Immature natural killer cell (primary cell): ENCODE measurements at regions not wholly inside any gene's neighbourhood (a gene's known extent, or its start where the extent isn't known, plus 50 kb on each side); places are given as distances from the start of the nearest gene placed in this dataset.

Experiments used
- DNase-seq, 3 donors: peaks; one replicate each; pipeline ENCODE4 v3.0.0; 2022; ENCODE audit warnings: mixed read lengths in 1 of 3
- H3K27ac Mint-ChIP-seq, 6 donors: one replicate each; pipeline ENCODE4 v1.8.0; 2020; ENCODE audit warnings: mixed read lengths in 6 of 6, mild to moderate bottlenecking in 5 of 6, inconsistent platforms in 4 of 6, moderate library complexity in 3 of 6
- H3K27me3 Mint-ChIP-seq, 3 donors: one replicate each; pipeline ENCODE4 v1.8.0; 2020 to 2021; ENCODE audit warnings: low read depth in 3 of 3, mild to moderate bottlenecking in 3 of 3, mixed read lengths in 3 of 3, moderate library complexity in 3 of 3, inconsistent platforms in 1 of 3
- H3K36me3 Mint-ChIP-seq, 3 donors: one replicate each; pipeline ENCODE4 v1.8.0; 2020; ENCODE audit warnings: mixed read lengths in 3 of 3, inconsistent platforms in 2 of 3, mild to moderate bottlenecking in 2 of 3
- H3K4me1 Mint-ChIP-seq, 2 donors: one replicate each; pipeline ENCODE4 v1.8.0; 2020; ENCODE audit warnings: inconsistent platforms in 2 of 2, mild to moderate bottlenecking in 2 of 2, mixed read lengths in 2 of 2, moderate library complexity in 1 of 2
- H3K4me3 Mint-ChIP-seq, 5 donors: one replicate each; pipeline ENCODE4 v1.8.0; 2020; ENCODE audit warnings: mild to moderate bottlenecking in 5 of 5, mixed read lengths in 5 of 5, inconsistent platforms in 3 of 5, moderate library complexity in 3 of 5
- H3K9me3 Mint-ChIP-seq, 6 donors: one replicate each; pipeline ENCODE4 v1.8.0; 2020; ENCODE audit warnings: mild to moderate bottlenecking in 6 of 6, mixed read lengths in 6 of 6, inconsistent platforms in 4 of 6, moderate library complexity in 3 of 6

DNA sequence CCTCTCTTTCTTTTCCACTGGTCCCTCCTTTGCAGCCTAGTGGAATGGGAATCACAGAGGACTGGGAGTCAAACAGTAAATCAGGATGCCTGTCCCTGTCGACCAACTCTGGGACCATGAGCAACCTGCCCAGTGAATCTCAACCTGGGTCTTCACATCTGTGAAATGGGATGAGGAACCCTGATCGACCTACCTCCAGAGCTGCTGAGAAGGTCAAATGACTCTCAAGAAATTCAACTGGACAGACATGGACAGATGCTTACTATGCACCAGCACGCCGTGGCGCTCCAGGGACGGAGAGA lies 73.3 kb upstream of the TAF1B start:
- Mint-ChIP-seq H3K4me1 (peaks cover 8 to 15% of the 10 kb centered on the region in 2 donors), H3K9me3 (no peaks in the 10 kb centered on the region), H3K4me3 (no peak overlapping the region), H3K27me3 (peaks cover 0 to 3% (median 2%) of the 10 kb centered on the region in 3 donors), H3K27ac (no peak overlapping the region), H3K36me3 (no peaks in the 10 kb centered on the region)
- no peak for DNase-seq

DNA sequence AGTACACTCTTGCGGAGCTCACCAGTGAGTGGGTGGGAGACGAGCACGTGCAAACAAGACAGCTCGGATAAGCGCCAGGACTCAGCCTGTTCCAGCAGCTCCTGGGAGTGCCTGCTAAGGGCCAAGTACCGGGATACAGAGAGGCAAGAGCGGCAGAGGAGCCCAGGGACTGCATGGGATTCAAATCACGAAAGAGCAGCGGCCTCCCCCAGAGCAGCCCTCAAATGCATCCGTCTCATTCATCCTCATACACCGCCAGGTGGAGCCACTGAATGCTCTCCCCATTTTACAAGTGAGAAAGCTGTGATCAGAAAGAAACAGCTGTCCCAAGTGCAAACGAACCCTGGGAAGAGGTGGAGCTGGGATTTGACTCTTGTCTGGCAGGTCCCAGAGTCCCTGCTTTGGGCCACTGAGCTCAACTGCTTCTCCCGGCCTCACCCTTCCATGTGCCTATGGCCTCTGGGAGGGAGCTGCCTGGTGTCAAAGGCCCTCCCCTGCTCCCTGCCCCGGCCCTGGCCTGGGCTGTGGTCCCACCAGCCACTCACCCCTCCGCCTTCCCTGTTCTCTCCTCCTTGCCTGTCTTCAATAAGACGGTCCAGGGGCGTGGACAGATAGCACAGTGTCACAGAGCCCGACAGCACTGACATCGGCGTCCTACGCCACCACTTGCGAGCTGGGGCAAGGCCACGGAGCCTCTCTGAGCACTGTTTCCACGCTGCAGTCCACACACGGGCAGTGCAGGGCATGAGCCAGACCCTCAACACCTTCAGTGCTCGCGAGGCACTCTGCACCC lies 72.8 kb upstream of the TAF1B start:
- H3K27ac Mint-ChIP-seq = peak overlapping the region in 1 of 6 donors; percentile 55
- DNase-seq = peak; percentile 35 to 54 (median 53)
- H3K36me3 Mint-ChIP-seq = no peaks in the 10 kb centered on the region

DNA sequence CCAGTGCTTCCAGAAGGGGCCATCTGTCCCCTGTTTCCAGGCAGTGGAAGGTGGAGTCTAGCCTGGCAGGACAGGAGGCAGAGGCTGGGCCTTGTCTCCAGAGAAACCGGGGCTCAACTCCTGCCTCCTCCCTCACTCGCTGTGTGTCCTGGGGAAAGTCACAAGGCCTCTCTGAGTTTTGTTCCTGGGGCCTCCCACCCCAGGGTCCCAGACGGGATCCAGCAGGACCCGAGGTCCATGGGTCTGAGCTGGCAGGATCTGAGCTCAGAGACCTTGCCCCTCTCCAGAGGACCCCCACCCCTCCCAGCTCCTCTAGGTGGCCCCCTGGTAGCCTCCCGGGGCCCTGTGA lies 72.2 kb upstream of the TAF1B start:
- Mint-ChIP-seq H3K27ac (peak overlapping the region in 1 of 6 donors; percentile 55), H3K36me3 (no peaks in the 10 kb centered on the region), H3K4me1 (peaks cover 8 to 12% of the 10 kb centered on the region in 2 donors)

More for the DNA sequence above, 72.8 kb upstream of the TAF1B start:
- H3K4me3 Mint-ChIP-seq = no peak overlapping the region
- H3K27me3 Mint-ChIP-seq = peaks cover 0 to 3% (median 2%) of the 10 kb centered on the region in 3 donors
- H3K4me1 Mint-ChIP-seq = peaks cover 8 to 12% of the 10 kb centered on the region in 2 donors
- H3K9me3 Mint-ChIP-seq = no peaks in the 10 kb centered on the region

DNA sequence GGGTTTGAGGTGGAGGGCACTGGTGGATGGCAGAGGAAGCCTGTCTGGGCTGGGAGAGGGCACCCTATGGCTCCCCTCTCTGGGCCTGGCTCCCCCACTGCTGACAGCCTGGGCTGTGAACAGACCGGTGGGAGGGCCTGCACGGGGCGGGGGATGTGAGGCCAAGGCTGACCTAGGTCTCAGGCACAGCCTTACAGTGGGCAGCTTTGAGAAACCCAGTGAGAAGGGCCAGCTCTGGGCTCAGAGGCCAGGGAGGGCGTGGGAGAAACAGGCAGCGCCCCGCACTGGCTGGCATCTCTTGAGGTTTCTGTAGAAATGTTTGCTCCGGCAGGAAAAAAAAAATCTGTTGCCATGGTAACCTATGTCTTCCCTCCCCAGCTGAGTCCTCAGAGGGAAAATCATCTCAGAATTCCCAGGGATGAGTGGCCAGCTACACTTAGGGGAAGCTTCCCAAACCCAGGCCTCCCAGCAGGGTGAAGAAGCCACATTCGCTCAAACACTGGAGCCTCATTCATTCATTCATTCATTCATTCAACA lies 71.7 kb upstream of the TAF1B start:
- H3K4me1 Mint-ChIP-seq = peaks cover 8 to 12% of the 10 kb centered on the region in 2 donors
- no peak overlapping the region for H3K4me3 Mint-ChIP-seq
- H3K27me3 Mint-ChIP-seq = peaks cover 0 to 3% (median 2%) of the 10 kb centered on the region in 3 donors

More for the DNA sequence above, 72.2 kb upstream of the TAF1B start:
- H3K27me3 Mint-ChIP-seq = peaks cover 0 to 3% (median 2%) of the 10 kb centered on the region in 3 donors
- DNase-seq = no peak
- H3K4me3 Mint-ChIP-seq = no peak overlapping the region
- H3K9me3 Mint-ChIP-seq = no peaks in the 10 kb centered on the region

DNA sequence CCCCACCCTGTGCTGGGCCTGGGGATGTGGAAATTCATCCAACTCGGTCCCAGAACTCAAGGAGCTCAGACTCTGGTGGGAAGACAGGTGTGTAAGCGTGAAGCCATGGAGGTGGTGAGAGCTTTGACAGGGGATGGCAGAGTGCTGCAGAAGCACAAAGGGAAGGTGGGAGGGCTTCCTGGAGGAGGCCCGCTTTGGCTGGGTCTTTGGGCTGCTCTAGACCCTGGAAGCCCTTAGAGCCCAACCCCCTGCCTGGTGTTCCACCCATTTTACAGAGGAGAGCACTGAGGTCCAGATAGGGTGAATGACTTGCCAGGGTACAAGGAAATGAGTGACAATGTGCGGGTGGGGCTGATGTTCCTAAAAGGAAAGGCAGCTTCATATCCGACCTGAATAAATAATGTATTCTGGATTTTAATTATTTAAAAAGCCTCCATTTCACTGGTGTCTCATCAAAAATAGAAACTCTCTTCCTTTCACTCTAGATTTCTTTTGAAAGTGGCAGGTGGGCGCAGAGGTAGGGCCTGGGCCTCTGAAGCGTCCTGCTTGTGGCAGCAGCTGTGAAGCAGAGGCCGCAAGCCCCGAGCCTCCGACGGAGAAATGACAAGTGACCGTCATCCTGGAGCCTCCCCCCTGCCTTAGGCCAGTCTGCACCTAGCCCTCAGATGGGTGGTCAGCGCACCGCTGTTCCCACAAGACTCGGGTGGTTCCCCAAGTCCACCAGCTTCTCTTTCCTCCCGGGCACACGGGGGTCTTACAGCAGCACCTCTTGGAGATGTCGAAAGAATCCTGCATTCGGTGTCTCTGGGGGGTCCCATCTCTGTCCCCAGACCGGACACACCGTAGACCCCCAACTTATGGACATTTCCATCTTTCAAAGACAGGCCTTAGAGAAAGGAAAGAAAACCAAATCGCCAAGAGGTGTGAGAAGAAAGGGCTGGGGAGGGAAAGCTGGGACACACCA lies 71.0 kb upstream of the TAF1B start:
- H3K27me3 Mint-ChIP-seq = peaks cover 0 to 3% (median 2%) of the 10 kb centered on the region in 3 donors
- no peak for DNase-seq
- peak overlapping the region in 1 of 6 donors; percentile 12 for H3K27ac Mint-ChIP-seq
- no peaks in the 10 kb centered on the region for H3K9me3 Mint-ChIP-seq
- H3K4me1 Mint-ChIP-seq = peaks cover 8 to 12% of the 10 kb centered on the region in 2 donors
- no peak overlapping the region for H3K4me3 Mint-ChIP-seq
- no peaks in the 10 kb centered on the region for H3K36me3 Mint-ChIP-seq

More for the DNA sequence above, 71.7 kb upstream of the TAF1B start:
- Mint-ChIP-seq H3K9me3 (no peaks in the 10 kb centered on the region), H3K36me3 (no peaks in the 10 kb centered on the region), H3K27ac (no peak overlapping the region)
- no peak for DNase-seq

GRCh38 chr2:9772999-9773902 lies 70.0 kb upstream of the TAF1B start:
- no peak overlapping the region for H3K4me3 Mint-ChIP-seq
- peak overlapping the region in 1 of 6 donors; percentile 69 for H3K27ac Mint-ChIP-seq
- no peaks in the 10 kb centered on the region for H3K36me3 Mint-ChIP-seq
- DNase-seq = no peak
- H3K4me1 Mint-ChIP-seq = peaks cover 9 to 14% of the 10 kb centered on the region in 2 donors
- no peaks in the 10 kb centered on the region for H3K9me3 Mint-ChIP-seq
- H3K27me3 Mint-ChIP-seq = peaks cover 0 to 4% (median 3%) of the 10 kb centered on the region in 3 donors

GRCh38 chr2:9773903-9774239 lies 69.4 kb upstream of the TAF1B start:
- no peaks in the 10 kb centered on the region for H3K36me3 Mint-ChIP-seq
- no peaks in the 10 kb centered on the region for H3K9me3 Mint-ChIP-seq
- no peak overlapping the region for H3K4me3 Mint-ChIP-seq
- DNase-seq = no peak
- H3K27ac Mint-ChIP-seq = no peak overlapping the region
- H3K27me3 Mint-ChIP-seq = peaks cover 0 to 7% (median 2%) of the 10 kb centered on the region in 3 donors
- peaks cover 13 to 21% of the 10 kb centered on the region in 2 donors for H3K4me1 Mint-ChIP-seq

DNA sequence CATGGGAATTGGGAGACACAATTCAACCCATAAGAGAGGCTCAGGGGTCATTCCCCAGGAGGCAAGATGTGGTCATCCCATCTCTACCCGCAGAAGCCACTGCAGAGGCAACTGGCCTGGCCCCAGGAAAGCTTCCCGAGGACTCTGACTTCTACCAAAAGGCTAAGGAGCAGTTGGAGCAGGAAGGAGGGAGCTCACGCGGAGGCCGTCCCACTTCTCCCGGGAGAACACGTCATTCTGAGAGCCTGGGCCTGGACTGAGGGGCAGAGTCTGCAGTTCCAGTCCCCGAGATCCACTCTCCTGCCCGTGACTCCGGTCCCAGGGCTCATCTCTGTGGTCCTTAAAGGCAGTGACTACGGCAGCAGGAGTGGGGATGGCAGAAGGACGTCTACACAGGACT lies 69.0 kb upstream of the TAF1B start:
- DNase-seq = no peak
- H3K36me3 Mint-ChIP-seq = no peaks in the 10 kb centered on the region
- no peaks in the 10 kb centered on the region for H3K9me3 Mint-ChIP-seq
- H3K27ac Mint-ChIP-seq = no peak overlapping the region
- H3K27me3 Mint-ChIP-seq = peaks cover 0 to 7% (median 2%) of the 10 kb centered on the region in 3 donors
- H3K4me1 Mint-ChIP-seq = peaks cover 14 to 24% of the 10 kb centered on the region in 2 donors
- no peak overlapping the region for H3K4me3 Mint-ChIP-seq

DNA sequence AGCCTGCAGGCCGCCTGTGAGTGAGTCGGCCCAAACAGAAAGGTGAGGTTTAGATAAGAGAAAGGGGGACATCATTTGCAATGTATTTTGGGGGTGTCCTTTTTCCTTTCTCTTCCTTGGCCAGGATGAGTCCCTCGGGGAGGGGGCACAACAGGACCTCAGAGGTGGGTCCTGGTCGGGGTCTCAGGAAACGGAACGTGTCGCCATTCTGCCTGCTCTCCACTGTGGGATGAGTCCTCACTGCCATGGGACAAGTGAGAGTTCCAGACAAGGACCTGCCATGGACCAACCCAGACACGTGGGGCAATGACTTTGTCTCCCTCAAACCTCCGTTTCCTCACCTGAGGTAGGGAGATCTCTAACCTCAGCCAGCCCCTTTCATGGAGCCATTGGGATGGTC lies 67.9 kb upstream of the TAF1B start:
- Mint-ChIP-seq H3K4me1 (peaks cover 22 to 30% of the 10 kb centered on the region in 2 donors), H3K4me3 (no peak overlapping the region), H3K27me3 (peaks cover 0 to 9% (median 2%) of the 10 kb centered on the region in 3 donors), H3K36me3 (no peaks in the 10 kb centered on the region), H3K27ac (peak overlapping the region in 1 of 6 donors; percentile 12), H3K9me3 (no peaks in the 10 kb centered on the region)
- no peak for DNase-seq

DNA sequence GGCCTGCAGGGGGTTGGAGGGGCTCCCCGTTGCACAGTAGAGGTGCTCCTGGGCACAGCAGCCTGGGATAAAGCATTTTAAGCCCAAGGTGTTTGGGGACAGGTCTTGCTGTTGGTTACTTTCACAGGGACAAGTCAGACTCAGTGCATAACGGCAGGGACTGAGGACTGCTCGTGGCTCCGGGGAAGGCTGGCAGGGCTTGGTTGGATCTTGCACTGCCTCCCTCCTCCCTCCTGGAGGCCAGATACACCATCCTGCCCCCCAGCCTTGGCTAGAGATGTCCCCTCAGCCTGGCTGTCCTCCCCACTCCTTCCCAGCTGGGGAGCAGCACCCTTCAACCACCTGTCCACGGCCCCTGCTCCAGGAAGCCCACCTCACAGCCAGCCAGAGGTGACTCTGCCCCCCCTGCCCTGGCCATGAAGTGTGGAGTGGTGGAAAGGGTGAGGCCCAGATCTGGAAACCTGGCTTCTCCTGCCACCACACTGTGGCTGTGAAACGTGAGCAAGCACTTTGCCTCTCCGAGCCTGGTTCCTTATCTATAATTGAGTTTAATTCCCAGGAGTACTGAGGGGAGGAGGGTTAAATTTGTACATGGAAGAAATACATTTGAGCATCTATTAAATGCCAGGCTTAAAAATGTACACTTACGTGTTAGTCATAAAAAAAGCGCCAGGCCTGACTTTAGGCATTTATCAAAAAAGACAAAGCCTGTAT lies 67.1 kb upstream of the TAF1B start:
- Mint-ChIP-seq H3K27ac (no peak overlapping the region), H3K9me3 (no peaks in the 10 kb centered on the region), H3K4me3 (no peak overlapping the region), H3K4me1 (peaks cover 23 to 32% of the 10 kb centered on the region in 2 donors), H3K27me3 (peaks cover 0 to 9% (median 2%) of the 10 kb centered on the region in 3 donors), H3K36me3 (no peaks in the 10 kb centered on the region)
- DNase-seq = no peak

GRCh38 chr2:9777081-9777480 lies 66.2 kb upstream of the TAF1B start:
- Mint-ChIP-seq H3K4me3 (no peak overlapping the region), H3K9me3 (no peaks in the 10 kb centered on the region), H3K27me3 (peaks cover 0 to 9% (median 2%) of the 10 kb centered on the region in 3 donors), H3K4me1 (peaks cover 28 to 36% of the 10 kb centered on the region in 2 donors), H3K36me3 (no peaks in the 10 kb centered on the region), H3K27ac (no peak overlapping the region)
- DNase-seq = no peak

DNA sequence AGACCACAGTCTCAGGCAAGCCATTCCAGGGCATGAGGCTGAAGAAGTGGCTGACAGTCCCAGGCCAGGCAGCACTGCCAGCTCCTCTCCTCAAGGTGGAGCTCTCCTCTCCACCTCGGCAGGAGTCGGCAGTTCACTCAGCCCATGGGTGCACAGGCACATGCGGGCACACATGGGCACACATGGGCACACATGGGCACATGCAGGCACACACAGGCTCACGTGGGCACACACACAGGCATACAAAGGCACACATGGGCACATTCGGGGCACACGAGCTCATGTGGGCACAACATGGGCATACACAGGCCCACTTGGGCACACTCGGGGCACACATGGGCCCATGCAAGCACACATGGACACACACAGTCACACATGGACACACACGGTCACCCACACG lies 65.3 kb upstream of the TAF1B start:
- Mint-ChIP-seq H3K36me3 (no peaks in the 10 kb centered on the region), H3K4me1 (peaks cover 36 to 46% of the 10 kb centered on the region in 2 donors), H3K4me3 (peak overlapping the region in 2 of 5 donors; percentile 18 to 30), H3K27me3 (peaks cover 2 to 7% (median 2%) of the 10 kb centered on the region in 3 donors), H3K27ac (no peak overlapping the region), H3K9me3 (no peaks in the 10 kb centered on the region)
- no peak for DNase-seq
